CD4-positive, alpha-beta T cell (primary cell): ENCODE measurements at regions not wholly inside any gene's neighbourhood (a gene's known extent, or its start where the extent isn't known, plus 50 kb on each side); places are given as distances from the start of the nearest gene placed in this dataset.

Experiments
- ATAC-seq: fragments of 200-7000 bp; cut with Tn5 transposase; one replicate; pipeline ENCODE4 v1.10.0; 2022; ENCODE audit warnings: mild to moderate bottlenecking; ENCODE audit not compliant: poor library complexity
- CTCF ChIA-PET: fragments of 350-600 bp; sonication (Branson Sonifier 250); formaldehyde crosslinking; loops from one replicate; lab custom pipeline; 2021; ENCODE audit warnings: antibody characterized with exemption, inconsistent platforms; lab: Charles Lee
- POLR2A ChIA-PET: fragments of 350-600 bp; sonication (Branson Sonifier 250); formaldehyde crosslinking; loops from one replicate; lab custom pipeline; 2021; ENCODE audit warnings: antibody characterized with exemption, inconsistent platforms; lab: Charles Lee
- DNase-seq, 14 experiments: peaks; one replicate each; pipeline ENCODE4 v3.0.0-alpha.2; 2013 to 2020; ENCODE audit warnings: mixed read lengths in 2 of 14
- H3K27ac ChIP-seq, 2 donors: one replicate each; pipeline versions ENCODE4 v1.5.1 to v1.7.0; 2013; ENCODE audit warnings: low read length in 2 of 2, low read depth in 1 of 2, mild to moderate bottlenecking in 1 of 2
- H3K27me3 ChIP-seq, 2 experiments: 1 replicate in 1 of 2; 2 replicates in 1 of 2; pipeline versions ENCODE4 v1.6.1 to v1.7.0; 2013; ENCODE audit warnings: low read length in 2 of 2, control low read depth in 1 of 2, mild to moderate bottlenecking in 1 of 2, moderate library complexity in 1 of 2; ENCODE audit not compliant: insufficient read depth in 2 of 2, control insufficient read depth in 1 of 2
- H3K36me3 ChIP-seq: one replicate; pipeline ENCODE4 v1.6.1; 2013; ENCODE audit warnings: low read length, control low read depth; ENCODE audit not compliant: insufficient read depth
- H3K4me1 ChIP-seq: one replicate; pipeline ENCODE4 v1.6.1; 2013; ENCODE audit warnings: low read length, control low read depth; ENCODE audit not compliant: insufficient read depth
- H3K4me3 ChIP-seq: one replicate; pipeline ENCODE4 v1.5.1; 2013; ENCODE audit warnings: mild to moderate bottlenecking, low read length, moderate library complexity
- H3K9me3 ChIP-seq, 2 experiments: 1 replicate in 1 of 2; 2 replicates in 1 of 2; pipeline versions ENCODE4 v1.6.1 to v1.7.0; 2013; ENCODE audit warnings: low read length in 2 of 2, mild to moderate bottlenecking in 2 of 2, control low read depth in 1 of 2, moderate library complexity in 1 of 2; ENCODE audit not compliant: control insufficient read depth in 1 of 2, insufficient read depth in 1 of 2
- H3K27ac Mint-ChIP-seq: one replicate; pipeline ENCODE4 v1.8.0; 2020; ENCODE audit warnings: mixed read lengths
- H3K27me3 Mint-ChIP-seq: one replicate; pipeline ENCODE4 v1.8.0; 2021; ENCODE audit warnings: mixed read lengths
- H3K36me3 Mint-ChIP-seq: one replicate; pipeline ENCODE4 v1.8.0; 2021; ENCODE audit warnings: low read depth, mixed read lengths
- H3K4me1 Mint-ChIP-seq: one replicate; pipeline ENCODE4 v1.8.0; 2021; ENCODE audit warnings: low read depth, mixed read lengths
- H3K4me3 Mint-ChIP-seq: one replicate; pipeline ENCODE4 v1.8.0; 2020; ENCODE audit warnings: mild to moderate bottlenecking, mixed read lengths
- H3K9me3 Mint-ChIP-seq: one replicate; pipeline ENCODE4 v1.8.0; 2020; ENCODE audit warnings: mixed read lengths
- CTCF ChIP-seq: fragments of 200-600 bp; IDR thresholded peaks from one replicate; pipeline ENCODE4 v1.8.0; 2022; ENCODE audit warnings: antibody characterized with exemption, mild to moderate bottlenecking
- intact Hi-C, 2 experiments: fragments of 100-400 bp; cut with DNase I in 1 of 2; cut with micrococcal nuclease in 1 of 2; formaldehyde crosslinking; loops; one replicate each; pipeline versions ENCODE4 v1.15.1 to v1.9.0; 2023 to 2025; cut with DNase I, micrococcal nuclease

- H3K9me3 Mint-ChIP-seq: peaks cover 17% of the 10 kb centered on the region
- H3K4me1 Mint-ChIP-seq: no peaks in the 10 kb centered on the region
- Histone ChIP-seq H3K27ac (no peak overlapping the region), H3K4me1 (no peaks in the 10 kb centered on the region), H3K36me3 (no peaks in the 10 kb centered on the region), H3K27me3 (no peaks in the 10 kb centered on the region), H3K4me3 (no peak overlapping the region), H3K9me3 (peaks cover 0 to 7% of the 10 kb centered on the region in 2 experiments)
- no peaks in the 10 kb centered on the region for H3K36me3 Mint-ChIP-seq
- no peak for ATAC-seq
- H3K27ac Mint-ChIP-seq: no peak overlapping the region
- no peak for TF ChIP-seq CTCF
- no peaks in the 10 kb centered on the region for H3K27me3 Mint-ChIP-seq
- ChIA-PET POLR2A (no interaction called here), CTCF (no interaction called here)
- no peak for DNase-seq
- intact Hi-C loops: no loop called here
- no peak overlapping the region for H3K4me3 Mint-ChIP-seq
Observed at GRCh38 chr2:78845664-78846185, 179.8 kb upstream of the REG3G start.

GRCh38 chr2:78861546-78861945, 164.0 kb upstream of the REG3G start:
- H3K27me3 Mint-ChIP-seq: no peaks in the 10 kb centered on the region
- Histone ChIP-seq H3K27me3 (no peaks in the 10 kb centered on the region), H3K4me3 (no peak overlapping the region), H3K4me1 (no peaks in the 10 kb centered on the region), H3K9me3 (peaks cover 0 to 3% of the 10 kb centered on the region in 2 experiments), H3K36me3 (no peaks in the 10 kb centered on the region), H3K27ac (no peak overlapping the region)
- H3K4me1 Mint-ChIP-seq: no peaks in the 10 kb centered on the region
- CTCF ChIA-PET: no interaction called here
- POLR2A ChIA-PET: interaction anchor here (0.6 kb wide), 1 partner anchor 628 kb away, joined by 4 read pairs; no protein-coding TSS in a partner anchor
- H3K36me3 Mint-ChIP-seq: no peaks in the 10 kb centered on the region
- no peak overlapping the region for H3K27ac Mint-ChIP-seq
- H3K4me3 Mint-ChIP-seq: no peak overlapping the region
- DNase-seq (no peak), ATAC-seq (no peak)
- TF ChIP-seq CTCF: no peak
- intact Hi-C loops: no loop called here
- peaks cover 8% of the 10 kb centered on the region for H3K9me3 Mint-ChIP-seq

- Histone ChIP-seq H3K4me3 (no peak overlapping the region), H3K27me3 (no peaks in the 10 kb centered on the region), H3K27ac (no peak overlapping the region), H3K36me3 (no peaks in the 10 kb centered on the region), H3K9me3 (peaks cover 0 to 3% of the 10 kb centered on the region in 2 experiments), H3K4me1 (no peaks in the 10 kb centered on the region)
- intact Hi-C loops: no loop called here
- Mint-ChIP-seq H3K9me3 (peaks cover 6% of the 10 kb centered on the region), H3K27me3 (no peaks in the 10 kb centered on the region), H3K36me3 (no peaks in the 10 kb centered on the region), H3K4me1 (no peaks in the 10 kb centered on the region), H3K27ac (no peak overlapping the region), H3K4me3 (no peak overlapping the region)
- no peak for ATAC-seq
- no peak for DNase-seq
- TF ChIP-seq CTCF: no peak
- POLR2A ChIA-PET: no interaction called here
- CTCF ChIA-PET: no interaction called here
Observed at GRCh38 chr2:78864205-78864604, 161.3 kb upstream of the REG3G start.
